PC-9 (cell line): ENCODE measurements at regions not wholly inside any gene's neighbourhood (a gene's known extent, or its start where the extent isn't known, plus 50 kb on each side); places are given as distances from the start of the nearest gene placed in this dataset.

Experiments
- BruUV-seq: library from RNA; stranded (reverse); fragments of 400-500 nt; replicated peaks from 2 replicates; lab custom pipeline; 2021; lab: Mats Ljungman, UMichigan
- CTCF ChIA-PET: fragments of 300-600 bp; sonication (Branson Sonifier 250); formaldehyde crosslinking; loops from one replicate; lab custom pipeline; 2022; ENCODE audit warnings: antibody characterized with exemption; lab: Charles Lee
- POLR2A ChIA-PET: fragments of 300-600 bp; sonication (Branson Sonifier 250); formaldehyde crosslinking; loops from one replicate; lab custom pipeline; 2022; ENCODE audit warnings: antibody characterized with exemption; ENCODE audit not compliant: unreplicated experiment; lab: Charles Lee
- DNase-seq, 2 experiments: peaks; one replicate each; pipeline versions ENCODE4 v3.0.0 to v3.0.0-alpha.2; 2015 to 2022; ENCODE audit warnings: mixed read lengths in 1 of 2
- H2AFZ ChIP-seq: fragments of 200-600 bp; sonication (generic); 2 replicates; pipeline ENCODE4 v1.8.1; 2017; ENCODE audit warnings: antibody characterized with exemption
- H3F3A ChIP-seq: fragments of 200-600 bp; sonication (generic); 2 replicates; pipeline ENCODE4 v1.8.1; 2017; ENCODE audit warnings: antibody characterized with exemption, mild to moderate bottlenecking, low read depth; ENCODE audit not compliant: insufficient read depth
- H3K27ac ChIP-seq: fragments of 200-600 bp; sonication (generic); 2 replicates; pipeline ENCODE4 v1.6.1; 2016; ENCODE audit warnings: mixed run types
- H3K27me3 ChIP-seq: fragments of 200-600 bp; sonication (generic); 2 replicates; pipeline ENCODE4 v1.6.1; 2016; ENCODE audit warnings: low read depth, mixed run types; ENCODE audit not compliant: insufficient read depth
- H3K36me3 ChIP-seq: fragments of 200-600 bp; sonication (generic); 2 replicates; pipeline ENCODE4 v1.6.1; 2016; ENCODE audit warnings: low read depth, mixed run types
- H3K4me1 ChIP-seq: fragments of 200-600 bp; sonication (generic); replicated peaks from 2 replicates; pipeline ENCODE4 v1.6.1; 2016; ENCODE audit warnings: mixed run types; ENCODE audit not compliant: insufficient read depth
- H3K4me2 ChIP-seq: fragments of 200-600 bp; sonication (generic); 2 replicates; pipeline ENCODE4 v1.6.1; 2017; ENCODE audit warnings: mixed run types
- H3K4me3 ChIP-seq: fragments of 200-600 bp; sonication (generic); 2 replicates; pipeline ENCODE4 v1.6.1; 2016; ENCODE audit warnings: mixed run types
- H3K79me2 ChIP-seq: fragments of 200-600 bp; sonication (generic); 2 replicates; pipeline ENCODE4 v1.6.1; 2017; ENCODE audit warnings: low read depth, mixed run types
- H3K9me2 ChIP-seq: fragments of 200-600 bp; sonication (generic); 2 replicates; pipeline ENCODE4 v1.8.1; 2017; ENCODE audit warnings: mild to moderate bottlenecking; ENCODE audit not compliant: insufficient read depth
- H3K9me3 ChIP-seq: fragments of 200-600 bp; sonication (generic); 2 replicates; pipeline ENCODE4 v1.8.1; 2016; ENCODE audit warnings: low read depth; ENCODE audit not compliant: insufficient read depth
- H4K20me1 ChIP-seq: fragments of 200-600 bp; sonication (generic); 2 replicates; pipeline ENCODE4 v1.8.1; 2017; ENCODE audit not compliant: insufficient read depth
- CTCF ChIP-seq: fragments of 200-600 bp; sonication (generic); conservative IDR thresholded peaks from 2 replicates; pipeline ENCODE4 v1.6.1; 2017; ENCODE audit warnings: mixed run types, antibody characterized with exemption, mild to moderate bottlenecking, moderate library complexity
- EZH2 ChIP-seq: fragments of 200-600 bp; sonication (generic); IDR thresholded peaks from 2 replicates; pipeline ENCODE4 v1.8.0; 2017; ENCODE audit warnings: antibody characterized with exemption, low read depth
- intact Hi-C: fragments of 100-400 bp; cut with micrococcal nuclease; formaldehyde crosslinking; loops from one replicate; pipeline ENCODE4 v1.10.0; 2022; ENCODE audit not compliant: unreplicated experiment

DNA sequence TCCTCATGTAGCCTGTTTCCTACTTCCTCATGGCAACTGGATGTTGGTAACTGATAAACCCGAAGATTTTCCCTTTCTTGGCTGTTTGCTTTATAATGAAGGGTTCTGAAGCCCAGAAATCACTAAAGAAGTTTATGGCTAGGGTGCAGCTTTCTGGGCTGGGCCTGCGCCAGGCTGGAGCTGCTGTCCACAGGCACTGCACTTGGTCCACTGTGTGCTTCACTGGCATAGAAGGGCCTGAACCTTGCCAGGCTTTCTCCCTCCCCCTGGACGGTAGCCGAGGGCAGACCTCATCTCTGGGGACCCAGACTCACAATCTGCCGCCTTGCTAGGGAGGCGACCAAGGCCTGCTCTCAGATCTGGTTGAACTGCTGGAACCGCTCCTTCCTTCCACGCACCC is 133.3 kb upstream of the SPRED2 start:
- no peaks in the 10 kb centered on the region for H3K79me2 ChIP-seq
- H2AFZ ChIP-seq, result no peak overlapping the region
- H3K36me3 ChIP-seq, result no peaks in the 10 kb centered on the region
- no peaks in the 10 kb centered on the region for H4K20me1 ChIP-seq
- H3K4me1 ChIP-seq, result peaks cover 10% of the 10 kb centered on the region; the same call in 1 of the 2 replicates
- no peak overlapping the region for H3K4me2 ChIP-seq
- H3K9me3 ChIP-seq, result no peaks in the 10 kb centered on the region
- no peak overlapping the region for H3K27ac ChIP-seq
- BruUV-seq, result no TSS peak
- TF ChIP-seq EZH2, result no peak
- ChIA-PET CTCF (no interaction called here), POLR2A (no interaction called here)
- no peaks in the 10 kb centered on the region; the same call in 1 of the 2 replicates for H3K9me2 ChIP-seq
- no peak for DNase-seq
- H3K27me3 ChIP-seq, result no peaks in the 10 kb centered on the region
- no peaks in the 10 kb centered on the region; the same call in 1 of the 2 replicates for H3F3A ChIP-seq
- intact Hi-C loops, result loop anchor here (2.0 to 5.0 kb wide), 3 partner anchors 128 to 198 kb away; no protein-coding TSS in a partner anchor
- no peak overlapping the region for H3K4me3 ChIP-seq

DNA sequence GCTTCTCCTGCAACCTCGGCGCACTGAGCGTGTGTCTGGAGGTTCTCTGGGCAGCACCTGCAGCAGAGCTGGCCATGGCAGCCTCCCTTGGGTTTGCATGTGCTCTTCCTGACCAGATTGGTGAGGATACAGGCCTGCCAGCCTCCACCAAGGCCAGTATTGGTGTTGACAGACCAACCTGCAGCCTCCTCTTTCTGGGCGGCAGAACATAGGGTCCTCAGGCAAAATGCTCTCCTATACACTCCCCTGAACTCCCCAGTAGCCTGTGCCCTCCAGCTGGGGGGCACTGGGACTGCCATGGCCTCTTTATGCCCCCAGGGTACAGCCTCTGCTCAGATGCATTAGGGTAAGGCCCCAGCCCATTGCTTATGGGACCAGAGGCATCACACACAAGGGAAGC is 131.9 kb upstream of the SPRED2 start:
- Histone ChIP-seq H3K79me2 (no peaks in the 10 kb centered on the region), H3K4me3 (no peak overlapping the region), H3K4me1 (peaks cover 10% of the 10 kb centered on the region; the same call in 1 of the 2 replicates), H3K9me2 (no peaks in the 10 kb centered on the region; the same call in 1 of the 2 replicates), H3K9me3 (no peaks in the 10 kb centered on the region), H4K20me1 (no peaks in the 10 kb centered on the region), H3K4me2 (no peak overlapping the region), H2AFZ (no peak overlapping the region), H3K36me3 (no peaks in the 10 kb centered on the region), H3F3A (no peaks in the 10 kb centered on the region), H3K27ac (no peak overlapping the region), H3K27me3 (no peaks in the 10 kb centered on the region)
- no TSS peak for BruUV-seq
- no peak for DNase-seq
- ChIA-PET POLR2A (no interaction called here), CTCF (interaction anchor here (0.6 kb wide), 1 partner anchor 413 kb away, joined by 4 read pairs; no protein-coding TSS in a partner anchor)
- intact Hi-C loops, result no loop called here
- TF ChIP-seq CTCF (no peak), EZH2 (no peak)

DNA sequence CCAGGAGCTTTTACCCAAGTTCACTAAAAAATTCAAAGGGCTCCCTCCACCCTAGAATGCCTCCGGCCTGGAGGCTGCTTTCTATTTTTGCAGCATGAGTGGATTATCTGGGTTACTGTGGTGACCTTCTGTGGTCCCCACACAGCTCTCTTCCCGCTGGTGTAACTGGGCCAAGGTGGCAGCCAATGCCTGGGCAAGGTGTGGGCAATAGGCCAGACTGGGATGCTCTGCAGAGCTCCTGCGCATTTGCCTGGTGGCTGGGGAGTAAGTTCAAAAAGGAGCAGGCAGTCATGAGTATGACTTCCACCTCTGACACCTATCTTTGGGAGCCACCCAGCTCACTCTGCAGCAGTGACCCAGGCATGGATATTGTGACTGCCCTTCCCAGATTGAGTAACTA is 130.5 kb upstream of the SPRED2 start:
- Histone ChIP-seq H3K4me1 (peaks cover 10% of the 10 kb centered on the region; the same call in 1 of the 2 replicates), H3K4me2 (no peak overlapping the region; the same call in 1 of the 2 replicates), H3F3A (0 out of 2 replicates have a peak, but pooled peaks cover 2% of the 10 kb centered on the region), H4K20me1 (no peaks in the 10 kb centered on the region), H3K27me3 (no peaks in the 10 kb centered on the region), H3K9me2 (no peaks in the 10 kb centered on the region; the same call in 1 of the 2 replicates), H3K27ac (no peak overlapping the region), H3K9me3 (no peaks in the 10 kb centered on the region), H3K79me2 (no peaks in the 10 kb centered on the region), H3K36me3 (no peaks in the 10 kb centered on the region), H3K4me3 (no peak overlapping the region), H2AFZ (no peak overlapping the region)
- CTCF ChIA-PET, result interaction anchor here (0.9 kb wide), 1 partner anchor 298 kb away, joined by 5 read pairs; no protein-coding TSS in a partner anchor
- POLR2A ChIA-PET, result interaction anchor here (0.6 kb wide), 2 partner anchors 111 to 674 kb away, joined by 3 to 5 read pairs; no protein-coding TSS in a partner anchor
- TF ChIP-seq EZH2 (no peak), CTCF (no peak)
- intact Hi-C loops, result no loop called here
- no peak for DNase-seq
- no TSS peak for BruUV-seq

- Histone ChIP-seq H3K9me3 (no peaks in the 10 kb centered on the region), H3K79me2 (no peaks in the 10 kb centered on the region), H3K4me3 (no peak overlapping the region), H2AFZ (no peak overlapping the region), H3K4me1 (peaks cover 26% of the 10 kb centered on the region), H3K36me3 (no peaks in the 10 kb centered on the region), H3K27me3 (no peaks in the 10 kb centered on the region), H3K4me2 (no peak overlapping the region), H3K9me2 (no peaks in the 10 kb centered on the region), H4K20me1 (no peaks in the 10 kb centered on the region), H3F3A (peaks cover 18% of the 10 kb centered on the region), H3K27ac (no peak overlapping the region)
- no TSS peak for BruUV-seq
- CTCF ChIA-PET, result no interaction called here
- intact Hi-C loops, result no loop called here
- DNase-seq, result no peak
- no peak for TF ChIP-seq EZH2
- TF ChIP-seq CTCF, result no peak
- POLR2A ChIA-PET, result no interaction called here
Measured at GRCh38 chr2:65558743-65559142, 126.3 kb upstream of the SPRED2 start.
